ENCODE measurements at regions not wholly inside any gene's neighbourhood (a gene's known extent, or its start where the extent isn't known, plus 50 kb on each side); places are given as distances from the start of the nearest gene placed in this dataset.
A peak's percentile ranks its signal among the peaks of the same experiment; 100 is the strongest.

DNA sequence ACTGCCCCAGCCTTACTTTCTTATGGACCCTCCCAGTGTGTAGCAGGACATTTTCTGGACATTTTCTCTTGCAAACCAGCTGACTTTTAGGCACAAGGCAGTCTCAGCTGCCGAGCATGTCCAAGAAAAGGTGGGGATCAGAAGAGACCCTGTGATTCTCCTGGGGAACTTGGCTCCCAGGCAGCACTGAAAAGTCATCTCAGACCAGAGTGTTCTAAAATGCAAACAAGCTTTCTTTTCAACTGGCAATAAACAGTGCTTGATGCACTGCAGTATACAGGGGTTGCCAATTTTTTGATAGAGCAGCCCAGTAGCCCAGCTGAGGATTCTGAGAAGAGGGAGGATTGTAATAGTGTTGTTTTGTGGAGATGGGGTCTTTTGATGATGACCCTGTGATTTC, 168.0 kb upstream of the PHYHIPL start:
- Histone ChIP-seq H3K27me3 (ENCODE audit: low read depth) (no peaks in the 10 kb centered on the region), H3K36me3 (no peaks in the 10 kb centered on the region), H3K27ac (no peak overlapping the region), H3K4me3 (no peak overlapping the region), H3K9me3 (no peaks in the 10 kb centered on the region), H3K4me1 (no peaks in the 10 kb centered on the region)
- no peak for TF ChIP-seq CTCF (IDR thresholded peaks at IDR 0.05)
- intact Hi-C loops (cut with DNase I): no loop called here
- no peak for DNase-seq
- no peak for ATAC-seq

DNA sequence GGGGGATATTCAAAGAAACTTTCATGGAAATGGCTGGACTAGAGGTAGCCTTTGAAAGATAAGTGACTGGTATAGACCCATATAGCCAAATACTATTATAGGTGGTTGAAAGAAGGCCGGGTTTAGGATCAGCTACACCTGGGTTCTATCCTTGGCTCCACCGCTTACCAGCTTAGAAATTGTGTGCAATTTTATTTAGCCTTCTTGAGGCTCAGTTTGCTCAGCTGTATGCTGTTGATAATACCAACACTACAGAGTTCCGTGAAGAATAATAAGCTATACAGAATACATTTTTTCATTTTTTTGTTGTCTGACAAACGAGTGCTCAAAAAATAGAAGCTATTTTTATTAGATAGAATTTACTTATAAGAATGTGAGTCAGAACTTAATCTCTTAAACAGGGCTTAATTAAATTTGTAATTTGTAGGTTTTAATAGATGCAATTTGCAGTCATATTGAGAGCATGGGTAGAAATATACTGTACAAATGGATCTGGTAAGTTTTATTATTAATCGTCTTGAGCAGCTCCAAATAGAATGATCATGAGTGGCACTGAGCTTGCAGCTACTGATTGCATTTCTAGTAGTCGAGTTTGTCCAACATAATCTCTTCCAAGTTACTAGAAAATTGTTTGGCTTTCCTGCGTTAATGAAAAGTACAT, 164.3 kb upstream of the PHYHIPL start:
- intact Hi-C loops (cut with DNase I): no loop called here

DNA sequence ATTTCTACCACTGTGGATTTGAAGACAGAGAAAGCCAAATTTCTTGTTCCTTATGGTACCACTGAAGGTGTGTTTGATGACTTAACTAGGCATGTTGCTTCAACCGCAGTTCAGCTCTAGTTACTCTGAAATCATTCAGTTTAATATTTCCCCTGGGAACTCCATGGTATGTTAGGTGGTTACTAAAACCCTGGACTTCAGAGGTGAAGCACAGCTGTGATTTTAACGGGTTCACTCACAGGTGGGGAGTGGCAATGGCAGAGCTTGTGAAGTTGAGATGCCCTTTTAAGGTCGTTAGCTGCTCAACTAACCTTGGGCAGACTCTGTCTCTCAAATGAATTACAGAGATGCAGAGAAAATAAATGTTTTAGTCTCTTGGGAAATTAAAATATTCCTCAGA, 163.6 kb upstream of the PHYHIPL start:
- intact Hi-C loops (cut with DNase I): no loop called here
- Histone ChIP-seq H3K4me1 (no peaks in the 10 kb centered on the region), H3K27me3 (ENCODE audit: low read depth) (no peaks in the 10 kb centered on the region), H3K27ac (no peak overlapping the region), H3K9me3 (no peaks in the 10 kb centered on the region), H3K36me3 (no peaks in the 10 kb centered on the region), H3K4me3 (no peak overlapping the region)
- no peak for DNase-seq
- no peak for TF ChIP-seq CTCF (IDR thresholded peaks at IDR 0.05)
- ATAC-seq: no peak

More for the DNA sequence above, 164.3 kb upstream of the PHYHIPL start:
- H3K9me3 ChIP-seq: no peaks in the 10 kb centered on the region
- no peaks in the 10 kb centered on the region for H3K36me3 ChIP-seq
- no peak overlapping the region for H3K27ac ChIP-seq
- ATAC-seq: no peak
- no peaks in the 10 kb centered on the region for H3K4me1 ChIP-seq
- no peak for DNase-seq
- no peak overlapping the region for H3K4me3 ChIP-seq
- TF ChIP-seq CTCF (IDR thresholded peaks at IDR 0.05): no peak
- no peaks in the 10 kb centered on the region for H3K27me3 ChIP-seq (ENCODE audit: low read depth)

GRCh38 chr10:59016043-59016442, 160.4 kb upstream of the PHYHIPL start:
- no peaks in the 10 kb centered on the region for H3K36me3 ChIP-seq
- no peak overlapping the region for H3K4me3 ChIP-seq
- no peaks in the 10 kb centered on the region for H3K9me3 ChIP-seq
- TF ChIP-seq CTCF (IDR thresholded peaks at IDR 0.05): no peak
- no peaks in the 10 kb centered on the region for H3K27me3 ChIP-seq (ENCODE audit: low read depth)
- intact Hi-C loops (cut with DNase I): no loop called here
- no peak overlapping the region for H3K27ac ChIP-seq
- DNase-seq: no peak
- ATAC-seq: no peak
- no peaks in the 10 kb centered on the region for H3K4me1 ChIP-seq

- no peaks in the 10 kb centered on the region for H3K36me3 ChIP-seq
- no peak for TF ChIP-seq CTCF (IDR thresholded peaks at IDR 0.05)
- intact Hi-C loops (cut with DNase I): no loop called here
- peak overlapping the region; percentile 18 for H3K4me3 ChIP-seq
- ATAC-seq: no peak
- H3K27ac ChIP-seq: no peak overlapping the region
- no peak for DNase-seq
- H3K9me3 ChIP-seq: no peaks in the 10 kb centered on the region
- no peaks in the 10 kb centered on the region for H3K4me1 ChIP-seq
- H3K27me3 ChIP-seq (ENCODE audit: low read depth): no peaks in the 10 kb centered on the region
Observed at GRCh38 chr10:59018977-59019376, 157.5 kb upstream of the PHYHIPL start.

All from lower lobe of right lung (tissue), 2 donors.